PC-3 (cell line): ENCODE measurements at regions not wholly inside any gene's neighbourhood (a gene's known extent, or its start where the extent isn't known, plus 50 kb on each side); places are given as distances from the start of the nearest gene placed in this dataset.

Experiments
- ATAC-seq: fragments of 200-7000 bp; cut with Tn5 transposase; 2 replicates; pipeline ENCODE4 v1.9.1; 2020; ENCODE audit warnings: mild to moderate bottlenecking, moderate library complexity
- BruUV-seq: library from RNA; stranded (reverse); fragments of 400-500 nt; replicated peaks from 2 replicates; lab custom pipeline; 2021; lab: Mats Ljungman, UMichigan
- CTCF ChIA-PET: fragments of 300-600 bp; sonication (Branson Sonifier 250); formaldehyde crosslinking; loops from one replicate; lab custom pipeline; 2022; ENCODE audit warnings: antibody characterized with exemption; lab: Charles Lee
- POLR2A ChIA-PET: fragments of 300-600 bp; sonication (Branson Sonifier 250); formaldehyde crosslinking; loops from one replicate; lab custom pipeline; 2022; ENCODE audit warnings: antibody characterized with exemption; ENCODE audit not compliant: unreplicated experiment; lab: Charles Lee
- DNase-seq: peaks from one replicate; pipeline ENCODE4 v3.0.0-alpha.2; 2015
- H2AFZ ChIP-seq: fragments of 300-600 bp; sonication (generic); 2 replicates; pipeline ENCODE4 v1.6.0; 2016; ENCODE audit warnings: antibody characterized with exemption, low read length
- H3F3A ChIP-seq: fragments of 300-600 bp; sonication (generic); one replicate; pipeline ENCODE4 v1.6.0; 2017; ENCODE audit warnings: antibody characterized with exemption, low read length, control low read depth, mild to moderate bottlenecking; ENCODE audit not compliant: unreplicated experiment
- H3K27ac ChIP-seq: fragments of 300-600 bp; sonication (generic); 2 replicates; pipeline ENCODE4 v1.5.1; 2016; ENCODE audit warnings: mild to moderate bottlenecking, low read length
- H3K27me3 ChIP-seq: fragments of 300-600 bp; sonication (generic); 2 replicates; pipeline ENCODE4 v1.6.1; 2016; ENCODE audit warnings: low read length, mixed read lengths
- H3K36me3 ChIP-seq: fragments of 300-600 bp; sonication (generic); 2 replicates; pipeline ENCODE4 v1.6.1; 2016; ENCODE audit warnings: low read depth, mixed run types, low read length, mixed read lengths
- H3K4me1 ChIP-seq: fragments of 300-600 bp; sonication (generic); 2 replicates; pipeline ENCODE4 v1.5.1; 2016; ENCODE audit warnings: low read length; ENCODE audit not compliant: insufficient read depth
- H3K4me2 ChIP-seq: fragments of 300-600 bp; sonication (generic); 2 replicates; pipeline ENCODE4 v1.6.0; 2016; ENCODE audit warnings: low read length
- H3K4me3 ChIP-seq: fragments of 300-600 bp; sonication (generic); 2 replicates; pipeline ENCODE4 v1.5.1; 2016; ENCODE audit warnings: mild to moderate bottlenecking, low read length, mixed read lengths
- H3K79me2 ChIP-seq: fragments of 300-600 bp; sonication (generic); 2 replicates; pipeline ENCODE4 v1.6.1; 2017; ENCODE audit warnings: low read length, mixed read lengths
- H3K9ac ChIP-seq: fragments of 300-600 bp; sonication (generic); 2 replicates; pipeline ENCODE4 v1.6.0; 2016; ENCODE audit warnings: mild to moderate bottlenecking, low read length
- H3K9me2 ChIP-seq: fragments of 300-600 bp; sonication (generic); replicated peaks from 2 replicates; pipeline ENCODE4 v1.6.1; 2016; ENCODE audit warnings: mixed run types, low read length, mixed read lengths
- H3K9me3 ChIP-seq: fragments of 300-600 bp; sonication (generic); 2 replicates; pipeline ENCODE4 v1.6.1; 2016; ENCODE audit warnings: low read length, mixed read lengths
- H4K20me1 ChIP-seq: fragments of 300-600 bp; sonication (generic); 2 replicates; pipeline ENCODE4 v1.6.1; 2016; ENCODE audit warnings: low read length, mixed read lengths
- EZH2 ChIP-seq: fragments of 300-600 bp; sonication (generic); IDR thresholded peaks from one replicate; pipeline ENCODE4 v1.6.1; 2017; ENCODE audit warnings: antibody characterized with exemption, mild to moderate bottlenecking, low read length; ENCODE audit not compliant: unreplicated experiment
- EZH2phosphoT487 ChIP-seq: fragments of 300-600 bp; sonication (generic); IDR thresholded peaks from 2 replicates; pipeline ENCODE4 v1.6.1; 2018; ENCODE audit warnings: mild to moderate bottlenecking, antibody characterized with exemption, low read length, borderline replicate concordance
- intact Hi-C: fragments of 100-400 bp; cut with micrococcal nuclease; formaldehyde crosslinking; loops from 2 replicates; pipeline ENCODE4 v1.9.0; 2023
- TF ChIP-seq, protein P1 (sequence below): fragments of 300-600 bp; sonication (generic); conservative IDR thresholded peaks from 2 replicates; pipeline ENCODE4 v1.5.1; 2017; ENCODE audit warnings: antibody characterized with exemption, low read depth, mild to moderate bottlenecking, low read length

DNA sequence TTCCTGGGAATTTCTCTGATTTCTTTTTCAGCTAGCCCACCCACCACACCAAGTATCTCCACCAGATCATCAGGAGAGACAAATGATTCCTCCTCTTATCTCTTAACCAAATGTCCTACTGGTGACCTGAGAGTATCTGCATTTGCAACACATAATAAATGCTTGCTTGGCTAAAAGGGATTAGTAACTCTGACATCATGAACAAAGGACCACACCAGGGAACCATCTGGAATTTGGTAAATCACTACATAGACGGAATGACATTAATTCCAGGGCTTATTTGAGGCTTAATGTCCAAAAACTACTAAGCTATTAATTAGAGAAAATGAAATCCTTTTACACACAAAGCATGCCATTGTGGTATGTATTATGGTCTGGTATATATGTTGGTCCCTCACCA, 139.0 kb downstream of the RAP2A start:
- H3K4me1 ChIP-seq = peaks cover 7% of the 10 kb centered on the region
- H3K9me3 ChIP-seq = no peaks in the 10 kb centered on the region
- no peak overlapping the region for H3K27ac ChIP-seq
- ChIA-PET CTCF (interaction anchor here (0.6 kb wide), 1 partner anchor 605 kb away, joined by 3 read pairs; no protein-coding TSS in a partner anchor), POLR2A (no interaction called here)
- ATAC-seq (no peak), DNase-seq (no peak)
- H4K20me1 ChIP-seq = no peaks in the 10 kb centered on the region
- H3K27me3 ChIP-seq = no peaks in the 10 kb centered on the region
- intact Hi-C loops = loop anchor here (10.0 kb wide), 2 partner anchors 218 to 558 kb away; no protein-coding TSS in a partner anchor
- H3F3A ChIP-seq = no peaks in the 10 kb centered on the region
- no peaks in the 10 kb centered on the region for H3K9me2 ChIP-seq
- H3K4me3 ChIP-seq = no peak overlapping the region
- TF ChIP-seq, protein P1, sequence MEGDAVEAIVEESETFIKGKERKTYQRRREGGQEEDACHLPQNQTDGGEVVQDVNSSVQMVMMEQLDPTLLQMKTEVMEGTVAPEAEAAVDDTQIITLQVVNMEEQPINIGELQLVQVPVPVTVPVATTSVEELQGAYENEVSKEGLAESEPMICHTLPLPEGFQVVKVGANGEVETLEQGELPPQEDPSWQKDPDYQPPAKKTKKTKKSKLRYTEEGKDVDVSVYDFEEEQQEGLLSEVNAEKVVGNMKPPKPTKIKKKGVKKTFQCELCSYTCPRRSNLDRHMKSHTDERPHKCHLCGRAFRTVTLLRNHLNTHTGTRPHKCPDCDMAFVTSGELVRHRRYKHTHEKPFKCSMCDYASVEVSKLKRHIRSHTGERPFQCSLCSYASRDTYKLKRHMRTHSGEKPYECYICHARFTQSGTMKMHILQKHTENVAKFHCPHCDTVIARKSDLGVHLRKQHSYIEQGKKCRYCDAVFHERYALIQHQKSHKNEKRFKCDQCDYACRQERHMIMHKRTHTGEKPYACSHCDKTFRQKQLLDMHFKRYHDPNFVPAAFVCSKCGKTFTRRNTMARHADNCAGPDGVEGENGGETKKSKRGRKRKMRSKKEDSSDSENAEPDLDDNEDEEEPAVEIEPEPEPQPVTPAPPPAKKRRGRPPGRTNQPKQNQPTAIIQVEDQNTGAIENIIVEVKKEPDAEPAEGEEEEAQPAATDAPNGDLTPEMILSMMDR = no peak
- no peak for TF ChIP-seq EZH2
- no peak for TF ChIP-seq EZH2phosphoT487
- no peak overlapping the region for H2AFZ ChIP-seq
- H3K9ac ChIP-seq = no peak overlapping the region
- H3K4me2 ChIP-seq = no peak overlapping the region
- no peaks in the 10 kb centered on the region for H3K79me2 ChIP-seq
- no TSS peak for BruUV-seq
- no peaks in the 10 kb centered on the region for H3K36me3 ChIP-seq

DNA sequence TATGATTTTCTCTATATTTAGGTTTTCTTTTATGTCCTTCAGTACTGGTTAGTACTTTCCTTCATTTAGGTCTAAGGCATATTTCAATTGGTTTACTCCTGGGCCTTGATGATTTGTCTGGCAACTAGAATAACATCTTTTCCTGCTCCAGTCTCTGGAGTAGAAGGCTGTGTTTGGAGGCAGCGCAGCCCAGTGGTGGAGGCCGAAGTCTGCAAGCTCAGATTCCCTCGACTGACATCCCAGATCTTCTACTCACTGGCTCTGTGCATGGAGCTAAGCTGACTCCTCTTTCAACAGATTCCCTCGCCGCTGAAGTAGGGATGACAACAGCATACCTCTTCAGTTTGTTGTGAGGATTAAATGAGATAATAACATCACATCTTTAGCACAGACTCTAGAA, 141.0 kb downstream of the RAP2A start:
- Histone ChIP-seq H3K4me1 (no peaks in the 10 kb centered on the region), H3K4me2 (no peak overlapping the region), H3K79me2 (no peaks in the 10 kb centered on the region), H3K4me3 (no peak overlapping the region), H3K9ac (no peak overlapping the region), H3K27me3 (no peaks in the 10 kb centered on the region), H3F3A (no peaks in the 10 kb centered on the region), H2AFZ (no peak overlapping the region), H4K20me1 (no peaks in the 10 kb centered on the region), H3K27ac (no peak overlapping the region), H3K9me2 (no peaks in the 10 kb centered on the region), H3K9me3 (no peaks in the 10 kb centered on the region), H3K36me3 (no peaks in the 10 kb centered on the region)
- intact Hi-C loops = loop anchor here (2.0 to 10.0 kb wide), 4 partner anchors 73 to 560 kb away; no protein-coding TSS in a partner anchor
- DNase-seq (peak; percentile 59), ATAC-seq (peak; percentile 91)
- TF ChIP-seq EZH2phosphoT487 (no peak), EZH2 (no peak)
- TF ChIP-seq, protein P1 = peak; percentile 72
- CTCF ChIA-PET = interaction anchor here (0.6 kb wide), 1 partner anchor 158 kb away, joined by 3 read pairs; no protein-coding TSS in a partner anchor
- POLR2A ChIA-PET = no interaction called here
- no TSS peak for BruUV-seq

DNA sequence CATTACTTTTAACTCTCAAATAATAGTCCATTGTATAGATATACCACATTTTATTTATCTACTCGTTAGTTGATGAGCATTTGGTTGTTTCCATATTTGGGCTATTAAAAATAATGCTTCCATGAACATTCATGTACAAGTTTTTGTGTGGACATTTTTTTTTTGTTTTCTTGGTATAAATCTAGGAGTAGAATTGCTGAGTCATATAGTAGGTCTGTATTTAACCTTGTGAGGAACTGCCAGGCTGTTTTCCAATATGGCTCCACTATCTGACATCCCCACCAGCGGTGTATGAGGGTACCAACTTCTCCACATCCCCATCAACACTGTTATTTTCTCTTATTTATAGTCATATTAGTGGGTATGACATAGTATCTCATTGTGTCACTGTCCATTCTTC, 143.1 kb downstream of the RAP2A start:
- POLR2A ChIA-PET = no interaction called here

More for the DNA sequence above, 143.1 kb downstream of the RAP2A start:
- Histone ChIP-seq H3K4me2 (no peak overlapping the region), H3K36me3 (no peaks in the 10 kb centered on the region), H2AFZ (no peak overlapping the region), H3K27me3 (no peaks in the 10 kb centered on the region), H3K9me3 (no peaks in the 10 kb centered on the region), H4K20me1 (no peaks in the 10 kb centered on the region), H3F3A (no peaks in the 10 kb centered on the region), H3K79me2 (no peaks in the 10 kb centered on the region), H3K4me3 (no peak overlapping the region), H3K9ac (no peak overlapping the region), H3K4me1 (no peaks in the 10 kb centered on the region), H3K9me2 (no peaks in the 10 kb centered on the region), H3K27ac (no peak overlapping the region)
- CTCF ChIA-PET = no interaction called here
- ATAC-seq (no peak), DNase-seq (no peak)
- BruUV-seq = no TSS peak
- intact Hi-C loops = loop anchor here (5.0 to 10.0 kb wide), 3 partner anchors 75 to 562 kb away; no protein-coding TSS in a partner anchor
- TF ChIP-seq EZH2phosphoT487 (no peak), EZH2 (no peak)
- TF ChIP-seq, protein P1 = no peak
